ENCODE measurements at regions not wholly inside any gene's neighbourhood (a gene's known extent, or its start where the extent isn't known, plus 50 kb on each side); places are given as distances from the start of the nearest gene placed in this dataset.

DNA sequence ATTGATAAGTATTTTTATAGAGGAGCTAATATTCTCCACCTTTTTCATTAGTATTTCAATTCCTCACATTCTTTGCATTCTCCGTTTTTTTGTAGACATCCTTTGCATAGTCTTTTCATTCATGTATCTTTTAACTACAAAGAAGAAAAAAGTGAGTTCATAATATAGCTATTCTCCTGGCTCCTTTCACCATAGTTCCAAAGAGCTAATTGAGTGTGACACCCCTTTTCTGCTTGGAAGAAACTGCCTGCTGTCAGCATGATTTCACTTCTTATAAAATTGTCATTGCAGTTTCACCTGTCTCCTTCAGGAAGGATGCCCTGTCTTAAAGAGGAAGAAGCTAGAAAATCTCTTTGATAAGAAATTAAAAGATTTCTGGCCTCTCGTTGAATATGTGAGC, 991.1 kb downstream of the KCNT2 start:
- TF ChIP-seq, protein P1, sequence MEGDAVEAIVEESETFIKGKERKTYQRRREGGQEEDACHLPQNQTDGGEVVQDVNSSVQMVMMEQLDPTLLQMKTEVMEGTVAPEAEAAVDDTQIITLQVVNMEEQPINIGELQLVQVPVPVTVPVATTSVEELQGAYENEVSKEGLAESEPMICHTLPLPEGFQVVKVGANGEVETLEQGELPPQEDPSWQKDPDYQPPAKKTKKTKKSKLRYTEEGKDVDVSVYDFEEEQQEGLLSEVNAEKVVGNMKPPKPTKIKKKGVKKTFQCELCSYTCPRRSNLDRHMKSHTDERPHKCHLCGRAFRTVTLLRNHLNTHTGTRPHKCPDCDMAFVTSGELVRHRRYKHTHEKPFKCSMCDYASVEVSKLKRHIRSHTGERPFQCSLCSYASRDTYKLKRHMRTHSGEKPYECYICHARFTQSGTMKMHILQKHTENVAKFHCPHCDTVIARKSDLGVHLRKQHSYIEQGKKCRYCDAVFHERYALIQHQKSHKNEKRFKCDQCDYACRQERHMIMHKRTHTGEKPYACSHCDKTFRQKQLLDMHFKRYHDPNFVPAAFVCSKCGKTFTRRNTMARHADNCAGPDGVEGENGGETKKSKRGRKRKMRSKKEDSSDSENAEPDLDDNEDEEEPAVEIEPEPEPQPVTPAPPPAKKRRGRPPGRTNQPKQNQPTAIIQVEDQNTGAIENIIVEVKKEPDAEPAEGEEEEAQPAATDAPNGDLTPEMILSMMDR (IDR thresholded peaks at IDR 0.05; ENCODE audit: low read depth, low read length, poor library complexity, severe bottlenecking), result no peak
- no peak for TF ChIP-seq EZH2phosphoT487 (IDR thresholded peaks at IDR 0.05; ENCODE audit: borderline replicate concordance, low read length)
